ENCODE measurements at regions not wholly inside any gene's neighbourhood (a gene's known extent, or its start where the extent isn't known, plus 50 kb on each side); places are given as distances from the start of the nearest gene placed in this dataset.

DNA sequence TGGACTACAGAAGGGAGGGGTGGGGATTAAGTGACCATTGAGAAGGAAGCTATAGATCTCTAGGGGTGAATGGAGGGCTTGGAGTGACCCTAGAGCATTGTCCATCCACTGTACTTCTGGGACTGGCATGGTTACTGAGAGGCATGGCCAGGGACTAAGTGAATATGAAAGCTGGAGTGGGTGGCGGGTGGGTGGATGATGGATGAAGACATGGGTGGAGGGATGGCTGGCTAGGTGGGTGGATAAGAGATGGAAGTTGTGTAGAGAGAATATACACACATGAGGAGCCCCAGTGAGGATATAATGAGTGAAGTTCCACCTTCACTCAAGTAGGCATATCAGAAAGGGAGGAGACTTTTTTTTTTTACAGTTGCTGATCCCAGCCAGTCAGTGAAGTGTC, 65.5 kb upstream of the NRXN3 start:
- Histone ChIP-seq H3K27ac (no peak overlapping the region), H3K4me1 (no peaks in the 10 kb centered on the region), H3K4me3 (no peak overlapping the region), H3K9me3 (peaks cover 0 to 9% (median 0%) of the 10 kb centered on the region in 11 donors), H3K36me3 (no peaks in the 10 kb centered on the region), H3K27me3 (peaks cover 0 to 8% (median 0%) of the 10 kb centered on the region in 7 donors)
- intact Hi-C loops (cut with DNase I), result no loop called here
- TF ChIP-seq, protein P1, sequence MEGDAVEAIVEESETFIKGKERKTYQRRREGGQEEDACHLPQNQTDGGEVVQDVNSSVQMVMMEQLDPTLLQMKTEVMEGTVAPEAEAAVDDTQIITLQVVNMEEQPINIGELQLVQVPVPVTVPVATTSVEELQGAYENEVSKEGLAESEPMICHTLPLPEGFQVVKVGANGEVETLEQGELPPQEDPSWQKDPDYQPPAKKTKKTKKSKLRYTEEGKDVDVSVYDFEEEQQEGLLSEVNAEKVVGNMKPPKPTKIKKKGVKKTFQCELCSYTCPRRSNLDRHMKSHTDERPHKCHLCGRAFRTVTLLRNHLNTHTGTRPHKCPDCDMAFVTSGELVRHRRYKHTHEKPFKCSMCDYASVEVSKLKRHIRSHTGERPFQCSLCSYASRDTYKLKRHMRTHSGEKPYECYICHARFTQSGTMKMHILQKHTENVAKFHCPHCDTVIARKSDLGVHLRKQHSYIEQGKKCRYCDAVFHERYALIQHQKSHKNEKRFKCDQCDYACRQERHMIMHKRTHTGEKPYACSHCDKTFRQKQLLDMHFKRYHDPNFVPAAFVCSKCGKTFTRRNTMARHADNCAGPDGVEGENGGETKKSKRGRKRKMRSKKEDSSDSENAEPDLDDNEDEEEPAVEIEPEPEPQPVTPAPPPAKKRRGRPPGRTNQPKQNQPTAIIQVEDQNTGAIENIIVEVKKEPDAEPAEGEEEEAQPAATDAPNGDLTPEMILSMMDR (IDR thresholded peaks at IDR 0.05), result no peak
- ATAC-seq, result no peak
- 81 to 93% methylated on average over 1 of the region's 1 CpG for WGBS, 2 donors
- no peak for DNase-seq

DNA sequence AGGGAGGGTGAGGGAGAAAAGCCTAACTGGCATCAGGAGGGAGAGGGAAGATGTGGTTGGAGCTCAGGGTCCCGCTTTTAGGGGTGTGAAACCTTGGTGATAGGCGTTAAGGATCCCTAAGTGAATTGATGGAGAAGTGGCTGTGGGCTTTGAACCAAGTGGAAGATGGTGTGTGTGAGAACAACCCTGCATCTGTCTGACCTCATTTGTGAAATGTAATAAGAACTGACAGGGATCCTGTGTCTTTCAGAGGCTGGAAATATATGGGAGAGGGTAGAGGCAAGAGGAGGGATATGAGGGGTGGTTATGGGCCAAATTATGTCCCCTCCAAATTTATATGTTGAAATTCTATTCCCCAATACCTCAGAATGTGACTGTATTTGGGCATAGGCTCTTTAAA, 63.8 kb upstream of the NRXN3 start:
- TF ChIP-seq, protein P1 (IDR thresholded peaks at IDR 0.05), result no peak
- no peak overlapping the region for H3K4me3 ChIP-seq
- no peak overlapping the region for H3K27ac ChIP-seq
- DNase-seq (no peak), ATAC-seq (no peak)
- H3K4me1 ChIP-seq, result no peaks in the 10 kb centered on the region
- H3K36me3 ChIP-seq, result no peaks in the 10 kb centered on the region
- WGBS, 2 donors, result 77 to 78% methylated on average over 2 of the region's 2 CpGs
- H3K27me3 ChIP-seq, result peaks cover 0 to 3% (median 0%) of the 10 kb centered on the region in 7 donors
- intact Hi-C loops (cut with DNase I), result no loop called here
- H3K9me3 ChIP-seq, result peaks cover 0 to 9% (median 0%) of the 10 kb centered on the region in 11 donors

DNA sequence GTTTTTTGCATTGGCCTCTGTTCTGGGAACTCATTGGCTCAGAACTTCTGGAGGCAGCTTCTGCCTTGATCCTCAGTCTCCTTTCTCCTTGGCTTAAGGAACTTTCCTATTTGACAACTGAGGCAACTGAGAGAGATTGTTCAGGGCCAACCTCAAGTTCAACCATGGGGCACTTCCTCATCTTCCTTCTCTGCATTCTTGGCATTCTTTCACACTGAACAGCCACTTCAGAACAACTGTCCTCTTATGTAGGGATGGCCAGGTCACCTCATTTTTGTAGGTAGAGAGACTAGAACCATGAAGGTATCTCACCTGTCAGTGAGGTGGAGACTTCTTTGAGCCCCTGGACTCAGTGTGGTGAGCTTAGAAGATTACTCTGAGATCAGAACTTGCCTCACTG, 63.0 kb upstream of the NRXN3 start:
- no peak overlapping the region for H3K4me3 ChIP-seq
- DNase-seq (no peak), ATAC-seq (no peak)
- intact Hi-C loops (cut with DNase I), result no loop called here
- H3K27ac ChIP-seq, result no peak overlapping the region
- H3K36me3 ChIP-seq, result no peaks in the 10 kb centered on the region
- H3K27me3 ChIP-seq, result peaks cover 0 to 3% (median 0%) of the 10 kb centered on the region in 7 donors
- no peaks in the 10 kb centered on the region for H3K4me1 ChIP-seq
- H3K9me3 ChIP-seq, result peaks cover 0 to 9% (median 0%) of the 10 kb centered on the region in 11 donors
- TF ChIP-seq, protein P1 (IDR thresholded peaks at IDR 0.05), result no peak

DNA sequence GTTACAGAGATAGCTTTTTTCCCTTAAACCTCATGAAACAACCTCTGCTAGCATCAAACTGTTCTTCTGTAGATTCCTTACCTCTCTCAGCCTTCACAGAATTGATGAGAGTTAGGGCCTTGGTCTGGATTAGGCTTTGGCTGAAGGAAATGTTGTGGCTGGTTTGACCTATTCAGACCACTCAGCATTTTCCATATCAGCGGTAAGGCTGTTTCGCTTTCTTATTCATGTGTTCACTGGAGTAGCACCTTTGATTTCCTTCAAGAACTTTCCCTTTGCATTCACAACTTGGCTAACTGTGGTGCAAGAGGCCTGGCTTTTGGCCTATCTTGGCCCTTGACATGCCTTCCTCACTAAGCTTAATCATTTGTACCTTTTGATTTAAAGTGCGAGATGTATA, 50.7 kb upstream of the NRXN3 start:
- DNase-seq (no peak), ATAC-seq (no peak)
- Histone ChIP-seq H3K4me3 (no peak overlapping the region), H3K27ac (no peak overlapping the region), H3K4me1 (no peaks in the 10 kb centered on the region), H3K36me3 (no peaks in the 10 kb centered on the region), H3K9me3 (peaks cover 0 to 16% (median 0%) of the 10 kb centered on the region in 11 donors), H3K27me3 (peaks cover 0 to 2% (median 0%) of the 10 kb centered on the region in 7 donors)
- TF ChIP-seq, protein P1 (IDR thresholded peaks at IDR 0.05), result no peak
- WGBS, 2 donors, result 94 to 96% methylated on average over 3 of the region's 3 CpGs
- intact Hi-C loops (cut with DNase I), result no loop called here
